Dendritic cell treated with granulocyte-macrophage colony-stimulating factor and Interleukin-4, amounts not matched to agents 40 ng/mL and 50 ng/mL, for 4 days (primary cell): ENCODE measurements at regions not wholly inside any gene's neighbourhood (a gene's known extent, or its start where the extent isn't known, plus 50 kb on each side); places are given as distances from the start of the nearest gene placed in this dataset.

Experiments used
- H3K27ac Mint-ChIP-seq: one replicate; pipeline ENCODE4 v1.8.0; 2022; ENCODE audit warnings: mild to moderate bottlenecking, mixed read lengths
- H3K27me3 Mint-ChIP-seq: one replicate; pipeline ENCODE4 v1.8.0; 2022; ENCODE audit warnings: mild to moderate bottlenecking, mixed read lengths
- H3K36me3 Mint-ChIP-seq: one replicate; pipeline ENCODE4 v1.8.0; 2022; ENCODE audit warnings: low read depth, mixed read lengths
- H3K4me1 Mint-ChIP-seq: one replicate; pipeline ENCODE4 v1.8.0; 2022; ENCODE audit warnings: low read depth, mixed read lengths
- H3K4me3 Mint-ChIP-seq: one replicate; pipeline ENCODE4 v1.8.0; 2022; ENCODE audit warnings: mild to moderate bottlenecking, moderate library complexity, mixed read lengths
- H3K9me3 Mint-ChIP-seq: one replicate; pipeline ENCODE4 v1.8.0; 2022; ENCODE audit warnings: mixed read lengths
- intact Hi-C: fragments of 100-400 bp; cut with micrococcal nuclease; formaldehyde crosslinking; loops from one replicate; pipeline ENCODE4 v1.15.0; 2022

GRCh38 chr4:177596035-177596434 is 153.8 kb upstream of the AGA start:
- Mint-ChIP-seq H3K36me3 (no peaks in the 10 kb centered on the region), H3K4me3 (no peak overlapping the region), H3K9me3 (peaks cover 12% of the 10 kb centered on the region), H3K27me3 (no peaks in the 10 kb centered on the region), H3K4me1 (no peaks in the 10 kb centered on the region), H3K27ac (no peak overlapping the region)
- intact Hi-C loops: no loop called here

DNA sequence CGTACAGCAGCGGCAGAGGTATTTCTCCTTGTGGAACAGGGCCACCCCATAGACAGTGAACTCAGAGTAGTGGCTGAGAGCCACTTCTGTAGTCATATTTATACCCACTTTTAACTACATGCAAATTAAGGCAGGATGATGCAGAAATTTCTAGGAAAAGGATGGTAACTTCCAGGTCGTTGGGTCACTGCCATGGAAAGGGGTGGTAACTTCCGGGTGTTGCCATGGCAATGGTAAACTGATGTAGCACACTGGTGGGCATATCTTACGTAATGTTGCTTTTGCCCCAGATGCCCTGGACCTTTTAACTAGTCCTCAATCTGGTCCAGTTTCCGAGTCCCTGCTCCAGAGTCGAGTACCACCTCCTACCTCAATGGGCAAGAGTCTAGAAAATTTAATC is 154.8 kb upstream of the AGA start:
- Mint-ChIP-seq H3K4me3 (no peak overlapping the region), H3K9me3 (peaks cover 12% of the 10 kb centered on the region), H3K4me1 (no peaks in the 10 kb centered on the region), H3K36me3 (no peaks in the 10 kb centered on the region), H3K27ac (no peak overlapping the region), H3K27me3 (no peaks in the 10 kb centered on the region)
- intact Hi-C loops: no loop called here

GRCh38 chr4:177605252-177605651 is 163.0 kb upstream of the AGA start:
- Mint-ChIP-seq H3K9me3 (no peaks in the 10 kb centered on the region), H3K36me3 (no peaks in the 10 kb centered on the region), H3K27me3 (no peaks in the 10 kb centered on the region), H3K4me3 (no peak overlapping the region), H3K27ac (no peak overlapping the region), H3K4me1 (no peaks in the 10 kb centered on the region)
- intact Hi-C loops: no loop called here

DNA sequence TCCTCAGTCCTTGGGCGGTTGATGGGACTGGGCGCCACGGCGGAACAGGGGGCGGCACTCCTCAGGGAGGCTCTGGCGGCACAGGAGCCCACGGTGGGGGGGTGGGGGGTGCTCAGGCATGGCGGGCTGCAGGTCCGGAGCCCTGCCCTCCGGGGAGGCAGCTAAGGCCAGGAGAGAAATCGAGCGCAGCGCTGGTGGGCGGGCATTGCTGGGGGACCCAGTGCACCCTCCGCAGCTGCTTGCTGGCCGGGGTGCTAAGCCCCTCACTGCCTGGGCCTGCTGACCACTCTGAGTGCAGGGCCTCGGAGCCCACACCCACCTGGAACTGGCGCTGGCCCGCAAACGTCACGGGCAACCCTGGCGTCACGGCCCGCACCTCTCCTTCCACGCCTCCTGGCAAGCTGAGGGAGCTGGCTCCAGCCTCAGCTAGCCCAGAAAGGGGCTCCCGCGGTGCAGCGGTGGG is 164.9 kb upstream of the AGA start:
- H3K27me3 Mint-ChIP-seq: no peaks in the 10 kb centered on the region
- H3K36me3 Mint-ChIP-seq: no peaks in the 10 kb centered on the region
- no peak overlapping the region for H3K4me3 Mint-ChIP-seq
- H3K27ac Mint-ChIP-seq: no peak overlapping the region
- intact Hi-C loops: no loop called here
- no peaks in the 10 kb centered on the region for H3K4me1 Mint-ChIP-seq
- H3K9me3 Mint-ChIP-seq: no peaks in the 10 kb centered on the region

DNA sequence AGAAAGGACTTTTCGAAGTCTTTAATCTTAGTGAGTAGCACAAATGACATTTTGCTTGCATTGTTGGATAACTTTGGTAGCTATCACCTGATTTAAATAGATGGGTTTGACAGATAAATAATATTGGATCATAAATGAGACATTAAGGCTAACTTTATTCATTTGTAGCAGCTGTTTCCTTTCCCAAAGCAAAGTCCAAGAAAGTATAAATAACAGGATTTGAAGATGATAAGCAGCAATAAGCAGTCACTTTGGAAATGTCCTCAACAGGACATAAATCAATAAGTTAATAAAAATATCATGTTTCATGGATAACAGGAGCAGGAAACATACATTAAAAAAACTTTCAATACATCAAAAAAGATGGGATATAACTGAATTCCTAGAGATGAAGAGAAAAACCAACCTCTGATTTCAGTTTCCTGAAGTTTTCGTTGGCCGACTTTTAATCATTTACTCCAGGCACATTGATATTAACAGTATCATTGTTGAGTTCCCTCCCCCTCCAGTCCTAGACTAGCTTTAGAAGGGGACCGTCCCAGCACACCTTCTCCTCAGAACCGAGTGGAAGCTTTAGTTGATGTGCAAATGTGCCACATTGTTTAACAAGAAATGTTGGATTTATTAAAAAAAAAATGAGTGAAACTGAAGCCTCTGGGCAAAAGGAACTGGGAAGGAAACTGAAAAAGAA is 169.9 kb upstream of the AGA start:
- Mint-ChIP-seq H3K4me1 (no peaks in the 10 kb centered on the region), H3K27ac (no peak overlapping the region), H3K4me3 (no peak overlapping the region), H3K27me3 (no peaks in the 10 kb centered on the region), H3K36me3 (no peaks in the 10 kb centered on the region), H3K9me3 (no peaks in the 10 kb centered on the region)
- intact Hi-C loops: no loop called here

GRCh38 chr4:177612684-177613083 is 170.4 kb upstream of the AGA start:
- Mint-ChIP-seq H3K27me3 (no peaks in the 10 kb centered on the region), H3K9me3 (no peaks in the 10 kb centered on the region), H3K36me3 (no peaks in the 10 kb centered on the region), H3K4me1 (no peaks in the 10 kb centered on the region), H3K27ac (no peak overlapping the region), H3K4me3 (no peak overlapping the region)
- intact Hi-C loops: no loop called here

- H3K27ac Mint-ChIP-seq: no peak overlapping the region
- intact Hi-C loops: no loop called here
- H3K36me3 Mint-ChIP-seq: no peaks in the 10 kb centered on the region
- no peak overlapping the region for H3K4me3 Mint-ChIP-seq
- peaks cover 44% of the 10 kb centered on the region for H3K9me3 Mint-ChIP-seq
- H3K4me1 Mint-ChIP-seq: no peaks in the 10 kb centered on the region
- no peaks in the 10 kb centered on the region for H3K27me3 Mint-ChIP-seq
These were observed 190.2 kb upstream of the AGA start for GRCh38 chr4:177632481-177632880.

GRCh38 chr4:177638871-177639270 is 196.6 kb upstream of the AGA start:
- no peaks in the 10 kb centered on the region for H3K36me3 Mint-ChIP-seq
- intact Hi-C loops: no loop called here
- no peaks in the 10 kb centered on the region for H3K4me1 Mint-ChIP-seq
- H3K27me3 Mint-ChIP-seq: no peaks in the 10 kb centered on the region
- H3K9me3 Mint-ChIP-seq: peaks cover 37% of the 10 kb centered on the region
- H3K4me3 Mint-ChIP-seq: no peak overlapping the region
- H3K27ac Mint-ChIP-seq: no peak overlapping the region

- no peaks in the 10 kb centered on the region for H3K4me1 Mint-ChIP-seq
- H3K36me3 Mint-ChIP-seq: no peaks in the 10 kb centered on the region
- H3K4me3 Mint-ChIP-seq: no peak overlapping the region
- no peak overlapping the region for H3K27ac Mint-ChIP-seq
- intact Hi-C loops: no loop called here
- H3K27me3 Mint-ChIP-seq: no peaks in the 10 kb centered on the region
- peaks cover 29% of the 10 kb centered on the region for H3K9me3 Mint-ChIP-seq
These were observed 198.6 kb upstream of the AGA start for GRCh38 chr4:177640864-177641263.

DNA sequence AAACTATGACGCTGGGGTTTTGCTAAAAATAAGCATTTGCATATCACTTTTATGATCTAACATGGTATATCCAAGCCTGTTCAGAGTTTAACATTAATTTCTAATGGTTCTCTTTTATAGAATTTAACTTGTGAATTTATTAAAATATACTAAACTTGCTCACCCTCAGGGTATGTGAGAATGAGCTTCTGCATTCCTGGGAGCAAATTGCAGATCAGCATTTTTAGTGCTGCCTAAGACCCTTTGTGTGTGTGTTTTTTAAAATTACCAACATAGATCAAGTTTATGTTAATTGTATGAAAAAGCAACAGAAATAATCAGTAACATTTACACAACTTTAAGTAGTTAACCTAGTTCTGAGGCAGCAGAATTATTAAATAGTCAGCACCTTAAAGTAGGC is 218.0 kb upstream of the AGA start:
- H3K4me1 Mint-ChIP-seq: no peaks in the 10 kb centered on the region
- H3K27me3 Mint-ChIP-seq: no peaks in the 10 kb centered on the region
- H3K27ac Mint-ChIP-seq: no peak overlapping the region
- no peak overlapping the region for H3K4me3 Mint-ChIP-seq
- intact Hi-C loops: no loop called here
- H3K9me3 Mint-ChIP-seq: peaks cover 45% of the 10 kb centered on the region
- H3K36me3 Mint-ChIP-seq: no peaks in the 10 kb centered on the region

GRCh38 chr4:177667687-177668086 is 225.4 kb upstream of the AGA start:
- Mint-ChIP-seq H3K36me3 (no peaks in the 10 kb centered on the region), H3K9me3 (peaks cover 6% of the 10 kb centered on the region), H3K4me3 (no peak overlapping the region), H3K27ac (no peak overlapping the region), H3K4me1 (no peaks in the 10 kb centered on the region), H3K27me3 (no peaks in the 10 kb centered on the region)
- intact Hi-C loops: no loop called here

DNA sequence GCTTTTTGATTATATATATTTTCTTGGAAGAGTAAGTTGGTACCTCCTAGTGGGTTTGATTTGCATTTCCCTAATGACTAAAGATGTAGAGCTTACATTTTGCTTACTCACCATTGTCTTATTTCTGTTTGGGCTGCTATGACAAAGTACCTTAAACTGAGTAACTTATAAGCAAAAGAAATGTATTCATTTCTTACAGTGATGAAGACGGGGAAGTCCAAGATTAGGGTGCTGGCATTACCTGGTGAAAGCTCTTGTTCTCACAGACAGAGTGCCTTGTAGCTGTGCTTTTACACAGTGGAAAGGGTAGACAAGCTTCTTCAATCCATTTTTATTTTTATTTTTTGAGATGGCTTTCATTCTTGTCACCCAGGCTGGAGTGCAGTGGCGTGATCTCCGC is 229.2 kb upstream of the AGA start:
- Mint-ChIP-seq H3K4me3 (no peak overlapping the region), H3K27me3 (no peaks in the 10 kb centered on the region), H3K4me1 (no peaks in the 10 kb centered on the region), H3K27ac (no peak overlapping the region), H3K9me3 (peaks cover 7% of the 10 kb centered on the region), H3K36me3 (no peaks in the 10 kb centered on the region)
- intact Hi-C loops: no loop called here

- Mint-ChIP-seq H3K9me3 (peaks cover 7% of the 10 kb centered on the region), H3K36me3 (no peaks in the 10 kb centered on the region), H3K27me3 (no peaks in the 10 kb centered on the region), H3K27ac (no peak overlapping the region), H3K4me1 (no peaks in the 10 kb centered on the region), H3K4me3 (no peak overlapping the region)
- intact Hi-C loops: no loop called here
These were observed 229.6 kb upstream of the AGA start for GRCh38 chr4:177671845-177672244.

DNA sequence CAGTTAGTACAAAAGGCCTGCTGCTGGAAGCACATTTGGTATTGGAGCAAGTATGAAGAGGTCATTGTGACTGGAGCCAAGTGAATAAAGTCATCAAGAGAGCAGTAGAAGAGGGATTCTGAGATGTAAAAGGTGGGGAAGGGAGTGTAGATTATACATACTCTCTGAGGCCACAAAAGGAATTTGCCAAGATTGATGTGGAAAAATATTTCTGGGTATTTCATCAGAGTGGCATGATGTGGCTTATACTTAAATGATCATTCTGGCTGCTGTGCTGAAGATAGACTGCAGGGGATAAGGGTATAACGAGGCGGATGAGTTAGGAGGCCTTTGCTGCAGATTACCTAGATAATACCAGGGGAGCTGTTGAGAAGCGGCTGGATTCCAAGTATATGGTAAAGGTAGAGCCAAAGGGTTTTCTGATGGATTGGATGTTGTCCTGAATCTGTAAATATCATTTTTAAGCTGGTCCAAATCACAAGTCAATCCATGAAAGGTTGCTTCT is 231.8 kb upstream of the AGA start:
- intact Hi-C loops: no loop called here
- H3K27ac Mint-ChIP-seq: no peak overlapping the region

DNA sequence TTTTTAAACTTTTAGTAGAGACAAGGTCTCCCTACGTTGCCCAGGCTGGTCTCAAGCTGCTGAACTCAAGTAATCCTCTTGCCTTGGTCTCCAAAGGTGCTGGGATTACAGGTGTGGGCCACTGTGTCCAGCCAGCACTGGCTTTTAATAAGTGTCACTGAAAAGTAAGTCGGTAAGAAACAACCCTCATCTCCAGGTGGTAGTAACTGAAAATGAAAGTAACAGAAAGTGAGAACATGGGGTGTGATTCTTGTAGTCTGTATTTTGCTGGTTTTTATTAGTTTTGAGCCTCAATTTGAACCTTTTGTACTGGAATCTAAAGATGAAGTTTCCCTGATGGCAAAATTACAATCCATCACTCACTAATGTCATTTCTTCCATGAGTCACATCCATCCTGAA is 238.1 kb upstream of the AGA start:
- intact Hi-C loops: no loop called here
- Mint-ChIP-seq H3K4me3 (no peak overlapping the region), H3K9me3 (peaks cover 10% of the 10 kb centered on the region), H3K4me1 (no peaks in the 10 kb centered on the region), H3K36me3 (no peaks in the 10 kb centered on the region), H3K27me3 (no peaks in the 10 kb centered on the region), H3K27ac (no peak overlapping the region)

More for the DNA sequence above, 231.8 kb upstream of the AGA start:
- peaks cover 17% of the 10 kb centered on the region for H3K9me3 Mint-ChIP-seq
- no peaks in the 10 kb centered on the region for H3K36me3 Mint-ChIP-seq
- H3K4me3 Mint-ChIP-seq: no peak overlapping the region
- no peaks in the 10 kb centered on the region for H3K27me3 Mint-ChIP-seq
- no peaks in the 10 kb centered on the region for H3K4me1 Mint-ChIP-seq
